IMR-90 (cell line): ENCODE measurements at regions not wholly inside any gene's neighbourhood (a gene's known extent, or its start where the extent isn't known, plus 50 kb on each side); places are given as distances from the start of the nearest gene placed in this dataset.

Experiments used
- ATAC-seq: fragments of 200-7000 bp; cut with Tn5 transposase; 2 replicates; pipeline ENCODE4 v1.9.1; 2020; ENCODE audit warnings: low read depth, mild to moderate bottlenecking, moderate library complexity
- BruUV-seq: library from RNA; stranded (reverse); fragments of 400-500 nt; replicated peaks from 2 replicates; lab custom pipeline; 2021; lab: Mats Ljungman, UMichigan
- CTCF ChIA-PET: fragments of 300-600 bp; formaldehyde crosslinking; extraction: SDS; loops from one replicate; lab custom pipeline; 2021; ENCODE audit warnings: antibody characterized with exemption; lab: Yijun Ruan, JAX
- POLR2A ChIA-PET: fragments of 300-600 bp; sonication (Branson Sonifier 250); formaldehyde crosslinking; loops from one replicate; lab custom pipeline; 2022; ENCODE audit warnings: antibody characterized with exemption; ENCODE audit not compliant: unreplicated experiment; lab: Charles Lee
- DNase-seq: peaks from one replicate; pipeline ENCODE4 v3.0.0; 2013
- H2AFZ ChIP-seq: replicated peaks from 2 replicates; pipeline ENCODE3; 2013; ENCODE audit warnings: low read length, mild to moderate bottlenecking; ENCODE audit not compliant: poor library complexity
- H2AK5ac ChIP-seq: 2 replicates; pipeline ENCODE4 v1.6.1; 2013; ENCODE audit warnings: low read depth, low read length, inconsistent platforms
- H2AK9ac ChIP-seq: replicated peaks from 2 replicates; pipeline ENCODE3; 2013; ENCODE audit warnings: mild to moderate bottlenecking, low read depth, low read length, moderate library complexity; ENCODE audit not compliant: poor library complexity
- H2BK120ac ChIP-seq: 2 replicates; pipeline ENCODE4 v1.6.1; 2013; ENCODE audit warnings: low read depth, low read length, inconsistent platforms
- H2BK15ac ChIP-seq: 3 replicates; pipeline ENCODE4 v1.6.1; 2013; ENCODE audit warnings: low read depth, low read length, inconsistent platforms
- H2BK20ac ChIP-seq: 2 replicates; pipeline ENCODE4 v1.6.1; 2013; ENCODE audit warnings: low read depth, mild to moderate bottlenecking, inconsistent platforms, low read length, moderate library complexity
- H2BK5ac ChIP-seq: 2 replicates; pipeline ENCODE4 v1.6.1; 2013; ENCODE audit warnings: mild to moderate bottlenecking, low read depth, low read length, inconsistent platforms; ENCODE audit not compliant: poor library complexity, severe bottlenecking
- H3K14ac ChIP-seq: replicated peaks from 2 replicates; pipeline ENCODE4 v1.6.1; 2013; ENCODE audit warnings: low read depth, low read length, inconsistent platforms
- H3K18ac ChIP-seq: 2 replicates; pipeline ENCODE4 v1.6.1; 2013; ENCODE audit warnings: low read depth, low read length, control low read depth
- H3K23ac ChIP-seq: 2 replicates; pipeline ENCODE4 v1.6.1; 2013; ENCODE audit warnings: low read depth, low read length, inconsistent platforms
- H3K27ac ChIP-seq: 2 replicates; pipeline ENCODE4 v1.5.1; 2013; ENCODE audit warnings: mild to moderate bottlenecking, control low read depth, low read length; ENCODE audit not compliant: insufficient read depth
- H3K27me3 ChIP-seq: 2 replicates; pipeline ENCODE4 v1.6.1; 2013; ENCODE audit warnings: low read length; ENCODE audit not compliant: control insufficient read depth, insufficient read depth
- H3K36me3 ChIP-seq: 2 replicates; pipeline ENCODE4 v1.6.1; 2013; ENCODE audit warnings: low read length, mixed read lengths; ENCODE audit not compliant: control insufficient read depth, insufficient read depth
- H3K4ac ChIP-seq: 2 replicates; pipeline ENCODE4 v1.6.1; 2013; ENCODE audit warnings: low read depth, low read length, inconsistent platforms
- H3K4me1 ChIP-seq: 2 replicates; pipeline ENCODE4 v1.6.1; 2013; ENCODE audit warnings: low read length, mixed read lengths; ENCODE audit not compliant: control insufficient read depth, insufficient read depth
- H3K4me2 ChIP-seq: 2 replicates; pipeline ENCODE4 v1.6.1; 2013; ENCODE audit warnings: low read depth, mild to moderate bottlenecking, control low read depth, low read length, moderate library complexity
- H3K4me3 ChIP-seq: 2 replicates; pipeline ENCODE4 v1.5.1; 2013; ENCODE audit warnings: low read depth, mild to moderate bottlenecking, control low read depth, low read length, moderate library complexity; ENCODE audit not compliant: insufficient read depth
- H3K56ac ChIP-seq: 2 replicates; pipeline ENCODE4 v1.6.1; 2013; ENCODE audit warnings: low read length, inconsistent platforms; ENCODE audit not compliant: insufficient read depth; ENCODE audit errors: extremely low read depth
- H3K79me1 ChIP-seq, 2 experiments: 2 replicates each; pipeline ENCODE4 v1.6.1; 2013; ENCODE audit warnings: low read length in 2 of 2, inconsistent platforms in 1 of 2, low read depth in 1 of 2
- H3K9ac ChIP-seq: 2 replicates; pipeline ENCODE4 v1.6.1; 2013; ENCODE audit warnings: low read depth, low read length, control low read depth
- H3K9me1 ChIP-seq: 2 replicates; pipeline ENCODE4 v1.6.1; 2013; ENCODE audit warnings: low read length, inconsistent platforms; ENCODE audit not compliant: insufficient read depth
- H3K9me3 ChIP-seq: 2 replicates; pipeline ENCODE4 v1.6.1; 2013; ENCODE audit warnings: low read length; ENCODE audit not compliant: control insufficient read depth, insufficient read depth
- H4K20me1 ChIP-seq: 2 replicates; pipeline ENCODE4 v1.6.1; 2013; ENCODE audit warnings: low read length, inconsistent platforms; ENCODE audit not compliant: insufficient read depth
- H4K5ac ChIP-seq: 2 replicates; pipeline ENCODE4 v1.6.1; 2013; ENCODE audit warnings: mild to moderate bottlenecking, low read depth, low read length, control low read depth
- H4K8ac ChIP-seq, 2 experiments: 2 replicates each; pipeline ENCODE4 v1.6.1; 2013; ENCODE audit warnings: low read depth in 2 of 2, low read length in 2 of 2, control low read depth in 1 of 2, inconsistent platforms in 1 of 2
- H4K91ac ChIP-seq: 2 replicates; pipeline ENCODE4 v1.6.1; 2013; ENCODE audit warnings: low read depth, low read length, inconsistent platforms; ENCODE audit not compliant: insufficient read depth
- BHLHE40 ChIP-seq: fragments of 150-350 bp; IDR thresholded peaks from 2 replicates; pipeline ENCODE4 v1.6.1; 2016; ENCODE audit warnings: mild to moderate bottlenecking, low read depth, low read length
- CEBPB ChIP-seq: IDR thresholded peaks from 2 replicates; pipeline ENCODE4 v1.6.1; 2012; ENCODE audit warnings: low read depth, low read length, improper control_type of control experiment
- CHD1 ChIP-seq: IDR thresholded peaks from 2 replicates; pipeline ENCODE4 v1.6.1; 2012; ENCODE audit warnings: low read depth, low read length, improper control_type of control experiment
- CTCF ChIP-seq: conservative IDR thresholded peaks from 2 replicates; pipeline ENCODE4 v1.5.1; 2012; ENCODE audit warnings: mild to moderate bottlenecking, low read depth, low read length, improper control_type of control experiment
- ELK1 ChIP-seq: fragments of 150-350 bp; IDR thresholded peaks from 2 replicates; pipeline ENCODE4 v1.6.1; 2016; ENCODE audit warnings: low read depth, mild to moderate bottlenecking, low read length, moderate library complexity, borderline replicate concordance
- FOS ChIP-seq: fragments of 150-350 bp; IDR thresholded peaks from 2 replicates; pipeline ENCODE4 v1.6.1; 2016; ENCODE audit warnings: low read depth, low read length
- MAFK ChIP-seq: IDR thresholded peaks from 2 replicates; pipeline ENCODE4 v1.6.1; 2012; ENCODE audit warnings: low read depth, low read length, improper control_type of control experiment
- MAZ ChIP-seq: IDR thresholded peaks from 2 replicates; pipeline ENCODE4 v1.6.1; 2012; ENCODE audit warnings: low read depth, mild to moderate bottlenecking, low read length, improper control_type of control experiment, moderate library complexity, borderline replicate concordance
- MXI1 ChIP-seq: IDR thresholded peaks from 2 replicates; pipeline ENCODE4 v1.6.1; 2012; ENCODE audit warnings: low read depth, mild to moderate bottlenecking, low read length, moderate library complexity, borderline replicate concordance
- NFE2L2 ChIP-seq: fragments of 150-350 bp; IDR thresholded peaks from 2 replicates; pipeline ENCODE4 v1.6.1; 2016; ENCODE audit warnings: low read depth, mild to moderate bottlenecking, low read length
- POLR2A ChIP-seq: IDR thresholded peaks from 2 replicates; pipeline ENCODE4 v1.6.1; 2012; ENCODE audit warnings: mild to moderate bottlenecking, low read depth, low read length
- RAD21 ChIP-seq: IDR thresholded peaks from 2 replicates; pipeline ENCODE4 v1.6.1; 2012; ENCODE audit warnings: low read length, improper control_type of control experiment
- RCOR1 ChIP-seq: IDR thresholded peaks from 2 replicates; pipeline ENCODE4 v1.6.1; 2012; ENCODE audit warnings: mild to moderate bottlenecking, low read length, improper control_type of control experiment; ENCODE audit not compliant: insufficient replicate concordance
- RFX5 ChIP-seq: IDR thresholded peaks from 2 replicates; pipeline ENCODE4 v1.8.0; 2012; ENCODE audit warnings: low read depth, mild to moderate bottlenecking, low read length, moderate library complexity
- SMC3 ChIP-seq: fragments of 150-350 bp; IDR thresholded peaks from 2 replicates; pipeline ENCODE4 v1.6.1; 2016; ENCODE audit warnings: low read depth, mild to moderate bottlenecking, antibody characterized with exemption, low read length, moderate library complexity
- USF2 ChIP-seq: fragments of 150-350 bp; IDR thresholded peaks from 2 replicates; pipeline ENCODE4 v1.6.1; 2017; ENCODE audit warnings: mild to moderate bottlenecking, antibody characterized with exemption, low read length, low read depth
- dilution Hi-C: fragments of 300-500 bp; cut with HindIII; formaldehyde crosslinking; loops from one replicate; pipeline ENCODE4 v1.14.3; 2018; ENCODE audit warnings: low sequenced_read_pairs; ENCODE audit not compliant: unreplicated experiment
- in situ Hi-C: fragments of 300-500 bp; cut with MboI; formaldehyde crosslinking; loops from 3 replicates; pipeline ENCODE4 v1.14.3; 2019; ENCODE audit warnings: low sequenced_read_pairs, inconsistent platforms, mixed read lengths
- intact Hi-C: fragments of 100-400 bp; cut with micrococcal nuclease; formaldehyde crosslinking; loops from 2 replicates; pipeline ENCODE4 v1.10.0; 2022

- H4K20me1 ChIP-seq = no peaks in the 10 kb centered on the region
- H3K9ac ChIP-seq = no peak overlapping the region
- no peak overlapping the region for H3K4ac ChIP-seq
- no peaks in the 10 kb centered on the region for H3K9me1 ChIP-seq
- no TSS peak for BruUV-seq
- no peak overlapping the region for H3K4me3 ChIP-seq
- no peak overlapping the region for H3K27ac ChIP-seq
- no peak overlapping the region for H2BK5ac ChIP-seq
- no peak overlapping the region for H4K5ac ChIP-seq
- no peak overlapping the region for H2AK9ac ChIP-seq
- peaks cover 9% of the 10 kb centered on the region; the same call in 1 of the 2 replicates for H3K9me3 ChIP-seq
- no peak overlapping the region for H2AK5ac ChIP-seq
- no peak overlapping the region for H3K23ac ChIP-seq
- no peak overlapping the region for H3K18ac ChIP-seq
- in situ Hi-C loops = no loop called here
- H3K4me1 ChIP-seq = no peaks in the 10 kb centered on the region
- POLR2A ChIA-PET = no interaction called here
- no peak overlapping the region for H2BK20ac ChIP-seq
- no peaks in the 10 kb centered on the region for H3K36me3 ChIP-seq
- H2BK15ac ChIP-seq = no peak overlapping the region
- no peak overlapping the region for H4K8ac ChIP-seq
- no peak overlapping the region for H2AFZ ChIP-seq
- ATAC-seq (no peak), DNase-seq (no peak)
- no peaks in the 10 kb centered on the region for H3K79me1 ChIP-seq
- CTCF ChIA-PET = no interaction called here
- TF ChIP-seq CHD1 (no peak), NFE2L2 (no peak), RCOR1 (no peak), MAZ (no peak), POLR2A (no peak), MXI1 (no peak), ELK1 (no peak), FOS (no peak), BHLHE40 (no peak), MAFK (no peak), CEBPB (no peak), RFX5 (no peak), RAD21 (no peak), SMC3 (no peak), USF2 (no peak), CTCF (no peak)
- no peak overlapping the region for H3K4me2 ChIP-seq
- no peak overlapping the region for H3K14ac ChIP-seq
- intact Hi-C loops = no loop called here
- no peaks in the 10 kb centered on the region for H3K27me3 ChIP-seq
- H2BK120ac ChIP-seq = no peak overlapping the region
- no peak overlapping the region for H3K56ac ChIP-seq
- dilution Hi-C loops = no loop called here
- no peak overlapping the region for H4K91ac ChIP-seq
Measured at GRCh38 chr4:65805936-65806335, 135.6 kb upstream of the EPHA5 start.
